Right lobe of liver (tissue), 4 donors: ENCODE measurements at regions not wholly inside any gene's neighbourhood (a gene's known extent, or its start where the extent isn't known, plus 50 kb on each side); places are given as distances from the start of the nearest gene placed in this dataset.

Source experiments
- CTCF ChIP-seq, 4 donors: fragments of 200-600 bp in 3 of 4; fragments of 450-650 bp in 1 of 4; IDR thresholded peaks; one replicate each; pipeline versions ENCODE4 v1.5.1 to v1.8.0; 2016 to 2022; ENCODE audit warnings: antibody characterized with exemption in 4 of 4, mild to moderate bottlenecking in 2 of 4
- POLR2A ChIP-seq: fragments of 450-650 bp; IDR thresholded peaks from one replicate; pipeline ENCODE4 v1.6.1; 2017; ENCODE audit warnings: antibody characterized with exemption, mild to moderate bottlenecking
- donor health status: DM: no; HTN: no; CAD: no.
- donor health status: DM: no; HTN: no; CAD: no.
- donor health status: DM: no; HTN: yes; CAD: no.

GRCh38 chr21:39064325-39065012 lies 118.8 kb downstream of the PSMG1 start:
- TF ChIP-seq POLR2A (no peak), CTCF (IDR thresholded peaks at IDR 0.05) (no peak)
